NCI-H2227 (cell line): ENCODE measurements at regions not wholly inside any gene's neighbourhood (a gene's known extent, or its start where the extent isn't known, plus 50 kb on each side); places are given as distances from the start of the nearest gene placed in this dataset.
"Not testable (repeated sequence)": the region's sequence is repeated elsewhere in the genome, so short reads cannot be mapped to it uniquely, and the experiment has no call there.

Source experiments
- DNase-seq: peaks from one replicate; lab custom pipeline; 2025; ENCODE audit not compliant: unreplicated experiment; lab: John Stamatoyannopoulos, UW

DNA sequence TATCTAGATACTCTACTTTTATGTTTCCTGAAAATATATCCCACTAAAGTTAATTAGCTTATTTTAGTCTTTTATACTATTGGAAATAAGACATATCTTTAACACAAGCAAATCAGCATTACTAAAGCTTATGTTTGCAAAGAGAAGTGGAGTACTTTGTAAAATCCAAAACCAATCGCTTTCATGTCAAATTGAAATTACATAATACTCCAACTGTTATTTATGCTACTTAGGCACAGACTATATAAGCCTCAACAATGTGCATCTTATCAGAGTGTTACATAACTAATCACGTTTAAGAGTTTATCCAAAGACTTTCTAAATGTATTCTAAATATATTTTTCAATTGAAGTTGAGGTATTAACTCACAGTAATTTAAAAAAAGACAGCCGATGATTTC lies 200.0 kb downstream of the PCDH20 start:
- DNase-seq: no peak

DNA sequence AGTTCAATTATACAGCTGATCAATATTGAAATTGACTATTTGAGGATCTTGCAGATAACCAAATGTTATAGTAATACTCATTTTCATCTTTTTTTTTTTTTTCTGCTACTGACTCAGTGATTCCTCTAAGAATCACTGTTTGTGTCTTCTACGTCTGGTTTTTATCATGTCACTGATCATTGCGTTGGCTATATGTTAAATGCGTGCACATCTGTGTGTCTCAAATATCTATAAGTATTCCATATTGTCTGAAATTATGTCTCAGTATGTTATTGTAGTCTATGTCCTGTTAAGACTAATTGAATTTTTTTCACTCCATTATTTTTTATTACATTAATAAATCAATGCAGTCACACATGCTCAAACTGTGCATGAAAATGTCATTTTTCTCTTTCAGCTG lies 200.5 kb downstream of the PCDH20 start:
- DNase-seq: no peak

GRCh38 chr13:61214551-61214950 lies 201.1 kb downstream of the PCDH20 start:
- DNase-seq: no peak

DNA sequence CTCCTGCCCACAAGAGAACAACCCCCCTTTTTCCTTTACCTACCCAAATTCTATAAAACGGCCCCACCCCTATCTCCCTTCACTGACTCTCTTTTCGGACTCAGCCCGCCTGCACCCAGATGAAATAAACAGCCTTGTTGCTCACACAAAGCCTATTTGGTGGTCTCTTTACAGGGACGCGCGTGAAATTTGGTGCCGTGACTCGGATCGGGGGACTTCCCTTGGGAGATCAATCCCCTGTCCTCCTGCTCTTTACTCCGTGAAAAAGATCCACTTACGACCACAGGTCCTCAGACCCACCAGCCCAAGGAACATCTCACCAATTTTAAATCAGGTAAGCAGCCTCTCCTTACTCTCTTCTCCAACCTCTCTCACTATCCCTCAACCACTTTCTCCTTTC lies 209.8 kb downstream of the PCDH20 start:
- not testable (repeated sequence) for DNase-seq

DNA sequence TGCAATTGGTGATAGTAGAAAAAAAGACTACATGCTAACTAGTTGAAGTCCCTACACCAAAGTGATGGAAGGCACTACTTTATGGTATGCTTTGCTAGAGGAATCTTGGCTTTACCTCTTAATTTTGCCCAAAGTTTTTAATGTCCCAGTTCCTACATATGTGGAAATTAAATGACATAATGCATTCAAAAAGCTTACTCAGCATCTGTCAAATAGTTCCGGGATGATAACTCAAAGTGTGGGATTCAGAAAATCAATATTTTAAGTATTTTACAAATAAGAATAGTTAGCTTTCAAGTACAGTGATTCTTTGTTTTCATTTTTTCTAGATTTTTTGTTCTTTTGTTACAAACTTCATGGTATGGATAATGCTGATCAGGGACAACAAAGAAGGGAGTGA lies 211.6 kb downstream of the PCDH20 start:
- no peak for DNase-seq

- DNase-seq: no peak
These were observed 213.6 kb downstream of the PCDH20 start for GRCh38 chr13:61202042-61202441.

DNA sequence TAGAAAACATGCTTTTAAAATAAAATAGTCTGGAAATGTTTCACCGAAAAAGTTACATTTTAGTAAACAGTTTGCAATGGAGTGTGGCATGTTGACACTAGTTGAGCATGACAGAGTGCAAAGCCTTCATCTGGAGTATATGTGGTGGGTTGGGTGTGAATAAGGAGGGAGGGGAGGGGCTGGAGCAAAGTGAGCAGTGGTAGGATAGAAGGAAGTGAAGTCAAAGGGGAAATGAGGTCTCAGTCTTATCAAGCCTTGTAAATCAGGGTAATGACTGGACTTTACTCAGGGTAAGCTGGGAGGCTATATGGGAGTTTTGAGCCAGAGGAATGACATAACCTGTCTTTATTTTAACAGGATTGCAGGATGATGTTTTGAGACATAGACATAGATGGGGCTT lies 222.8 kb downstream of the PCDH20 start:
- no peak for DNase-seq

- DNase-seq: no peak
These were observed 227.6 kb downstream of the PCDH20 start for GRCh38 chr13:61188057-61188456.

GRCh38 chr13:61187471-61187870 lies 228.2 kb downstream of the PCDH20 start:
- DNase-seq: no peak

GRCh38 chr13:61183670-61184069 lies 232.0 kb downstream of the PCDH20 start:
- no peak for DNase-seq

DNA sequence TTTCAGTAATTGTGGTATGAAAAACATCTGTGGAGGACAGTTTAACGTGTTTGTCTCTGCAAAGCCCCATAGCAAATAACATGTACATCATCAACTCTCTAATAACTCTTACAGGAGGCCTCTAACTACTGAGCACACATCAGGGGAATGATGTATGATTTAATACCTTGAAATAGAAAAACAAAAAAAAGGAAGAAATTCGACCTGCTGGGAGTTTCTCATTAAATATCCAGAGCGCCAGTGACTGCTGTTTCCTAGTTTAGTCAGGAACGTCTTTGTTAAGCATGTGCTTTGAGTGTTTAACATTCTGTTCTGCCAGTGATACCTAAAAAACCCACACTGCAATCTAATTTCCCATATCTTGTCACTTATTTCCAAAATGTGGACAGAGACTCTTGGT lies 235.4 kb downstream of the PCDH20 start:
- no peak for DNase-seq

GRCh38 chr13:61179741-61180140 lies 235.9 kb downstream of the PCDH20 start:
- no peak for DNase-seq

DNA sequence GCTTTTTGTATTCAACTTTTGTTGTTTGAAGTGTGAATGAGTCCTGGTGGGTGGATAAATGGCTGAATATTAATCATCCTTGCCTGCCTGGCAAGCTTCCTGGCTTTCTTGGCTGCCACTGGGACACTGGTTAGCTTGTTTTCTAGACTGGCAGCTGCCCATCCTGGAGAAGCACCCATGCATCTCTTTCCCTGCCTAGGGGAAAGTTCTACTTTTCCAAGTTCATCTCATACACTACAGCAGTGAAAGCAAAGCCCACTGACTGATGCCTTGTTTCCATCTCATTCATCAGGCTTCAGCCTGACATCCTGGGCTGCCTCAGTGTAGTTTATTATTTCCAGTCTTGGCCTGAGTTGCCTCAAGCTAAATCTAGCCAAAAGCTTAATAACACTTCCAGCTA lies 244.8 kb downstream of the PCDH20 start:
- DNase-seq: no peak

DNA sequence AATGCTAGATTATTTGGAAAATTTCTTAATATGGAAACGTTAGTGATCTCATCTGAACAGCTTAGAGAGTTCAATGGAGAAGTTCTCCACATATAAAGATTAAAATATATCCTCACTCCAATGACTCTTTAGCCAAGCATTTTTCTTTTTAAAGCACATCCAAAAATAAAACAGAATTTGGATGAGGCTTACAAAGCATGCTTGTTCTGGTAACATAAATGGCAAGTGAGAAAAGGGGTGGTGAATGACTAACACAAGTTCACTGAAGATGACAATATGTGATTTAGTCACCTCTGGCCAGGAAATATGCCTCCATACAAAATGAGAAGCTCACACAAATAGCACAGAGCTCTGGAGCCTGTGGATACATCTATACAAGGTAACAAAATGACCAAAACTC lies 253.0 kb downstream of the PCDH20 start:
- DNase-seq: no peak

DNA sequence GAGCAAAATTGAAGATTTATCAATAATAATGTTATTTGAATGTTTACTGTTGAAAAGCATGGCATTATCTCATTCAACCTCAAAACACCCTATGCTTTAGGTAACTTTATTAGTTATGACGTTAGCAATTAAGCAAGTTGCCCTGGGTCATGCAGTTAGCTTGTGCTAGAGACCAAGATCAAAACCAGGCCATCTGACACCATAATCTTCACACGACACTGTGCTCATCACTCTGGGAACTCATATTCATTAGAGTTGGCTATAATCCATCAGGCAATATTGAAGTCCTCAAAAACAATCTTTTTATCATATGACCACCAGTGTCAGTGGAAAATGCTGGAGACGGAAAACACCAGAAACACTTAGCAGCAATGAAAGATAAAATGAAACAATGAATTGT lies 253.5 kb downstream of the PCDH20 start:
- no peak for DNase-seq

DNA sequence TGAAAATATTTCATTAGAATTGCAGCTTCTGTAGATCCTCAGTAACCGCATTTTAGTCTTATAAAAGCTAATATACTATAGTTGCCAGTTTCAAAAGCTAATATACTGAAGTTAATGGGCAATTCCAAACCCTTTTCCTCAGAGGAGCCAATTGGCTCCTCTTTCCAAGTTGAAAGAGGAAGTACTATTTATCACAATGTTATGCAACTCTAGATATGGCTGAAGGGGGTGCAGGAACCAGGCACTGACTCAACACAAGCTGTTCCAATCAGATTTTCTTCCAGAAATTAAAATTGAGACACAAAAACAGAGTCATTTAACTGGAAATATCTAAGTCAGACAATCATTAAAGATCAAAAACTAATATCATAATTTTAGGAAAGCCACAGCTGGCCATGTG lies 258.9 kb downstream of the PCDH20 start:
- DNase-seq: no peak

- no peak for DNase-seq
These were observed 264.6 kb downstream of the PCDH20 start for GRCh38 chr13:61151062-61151461.

DNA sequence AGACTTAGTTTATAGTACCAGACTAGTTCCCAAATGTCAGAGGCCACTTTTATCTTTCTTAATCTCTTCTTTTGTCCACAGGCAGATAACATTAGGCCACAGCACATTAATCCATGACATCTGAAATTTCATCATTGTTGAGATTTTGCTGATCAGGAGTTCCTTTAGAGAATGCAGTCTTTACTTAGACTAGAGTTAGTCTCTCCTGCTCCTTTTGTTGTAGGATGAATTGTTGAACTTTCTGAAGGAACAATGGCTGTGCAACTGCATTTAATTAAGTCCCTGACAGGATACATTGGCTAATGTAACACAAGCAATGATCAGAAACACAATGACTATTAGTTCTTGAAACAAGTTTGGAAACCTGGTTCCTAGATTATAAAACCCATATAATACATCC lies 266.3 kb downstream of the PCDH20 start:
- no peak for DNase-seq

GRCh38 chr13:61148691-61149315 lies 266.8 kb downstream of the PCDH20 start:
- DNase-seq: no peak

GRCh38 chr13:61148211-61148610 lies 267.4 kb downstream of the PCDH20 start:
- DNase-seq: no peak

- no peak for DNase-seq
These were observed 269.1 kb downstream of the PCDH20 start for GRCh38 chr13:61146571-61146970.

GRCh38 chr13:61146158-61146557 lies 269.5 kb downstream of the PCDH20 start:
- no peak for DNase-seq

- no peak for DNase-seq
These were observed 270.6 kb downstream of the PCDH20 start for GRCh38 chr13:61144834-61145593.
